ENCODE measurements at regions not wholly inside any gene's neighbourhood (a gene's known extent, or its start where the extent isn't known, plus 50 kb on each side); places are given as distances from the start of the nearest gene placed in this dataset.

DNA sequence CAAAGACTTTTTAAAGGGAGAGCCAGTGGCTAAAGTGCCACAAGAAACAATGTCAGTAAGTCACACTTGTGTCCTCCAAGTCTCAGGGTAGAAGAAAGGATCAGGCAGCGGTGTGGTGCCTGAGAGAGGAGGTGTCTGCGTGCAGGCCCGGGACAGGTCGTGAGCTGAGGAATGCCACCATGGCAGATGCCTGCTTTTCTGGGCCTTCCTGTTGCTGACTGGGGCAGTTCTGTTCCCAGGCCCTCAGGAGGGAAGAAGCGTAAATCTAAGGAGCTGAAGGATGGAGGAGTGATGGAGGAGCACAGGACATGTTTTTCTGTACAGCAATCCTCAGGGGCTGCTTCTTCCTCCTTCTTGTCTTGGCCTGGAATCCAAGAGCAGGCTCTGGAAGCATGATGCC lies 165.8 kb downstream of the ZBTB18 start:
- Histone ChIP-seq H3K9me3 (ENCODE audit: control insufficient read depth in 2 of 3, insufficient read depth in 1 of 3, low read length in 3 of 3) (no peaks in the 10 kb centered on the region), H3K4me3 (ENCODE audit: low read length in 3 of 3) (no peak overlapping the region), H3K36me3 (ENCODE audit: control insufficient read depth in 2 of 3, insufficient read depth in 3 of 3, low read length in 3 of 3) (no peaks in the 10 kb centered on the region), H3K27me3 (ENCODE audit: control insufficient read depth, insufficient read depth, low read length) (no peaks in the 10 kb centered on the region), H3K4me1 (ENCODE audit: control insufficient read depth in 2 of 3, insufficient read depth in 2 of 3, low read depth in 1 of 3, low read length in 3 of 3) (peaks cover 0 to 8% (median 0%) of the 10 kb centered on the region in 3 donors), H3K27ac (ENCODE audit: low read depth in 2 of 2, low read length in 2 of 2) (no peak overlapping the region), H3K9ac (ENCODE audit: low read length in 3 of 3) (no peak overlapping the region)
- intact Hi-C loops (cut with DNase I), result no loop called here
- DNase-seq (no peak), FAIRE-seq (no peak)
- TF ChIP-seq, protein P1, sequence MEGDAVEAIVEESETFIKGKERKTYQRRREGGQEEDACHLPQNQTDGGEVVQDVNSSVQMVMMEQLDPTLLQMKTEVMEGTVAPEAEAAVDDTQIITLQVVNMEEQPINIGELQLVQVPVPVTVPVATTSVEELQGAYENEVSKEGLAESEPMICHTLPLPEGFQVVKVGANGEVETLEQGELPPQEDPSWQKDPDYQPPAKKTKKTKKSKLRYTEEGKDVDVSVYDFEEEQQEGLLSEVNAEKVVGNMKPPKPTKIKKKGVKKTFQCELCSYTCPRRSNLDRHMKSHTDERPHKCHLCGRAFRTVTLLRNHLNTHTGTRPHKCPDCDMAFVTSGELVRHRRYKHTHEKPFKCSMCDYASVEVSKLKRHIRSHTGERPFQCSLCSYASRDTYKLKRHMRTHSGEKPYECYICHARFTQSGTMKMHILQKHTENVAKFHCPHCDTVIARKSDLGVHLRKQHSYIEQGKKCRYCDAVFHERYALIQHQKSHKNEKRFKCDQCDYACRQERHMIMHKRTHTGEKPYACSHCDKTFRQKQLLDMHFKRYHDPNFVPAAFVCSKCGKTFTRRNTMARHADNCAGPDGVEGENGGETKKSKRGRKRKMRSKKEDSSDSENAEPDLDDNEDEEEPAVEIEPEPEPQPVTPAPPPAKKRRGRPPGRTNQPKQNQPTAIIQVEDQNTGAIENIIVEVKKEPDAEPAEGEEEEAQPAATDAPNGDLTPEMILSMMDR (IDR thresholded peaks at IDR 0.05; ENCODE audit: borderline replicate concordance, extremely low read depth, insufficient read depth), result no peak

- Histone ChIP-seq H3K27me3 (ENCODE audit: control insufficient read depth, insufficient read depth, low read length) (no peaks in the 10 kb centered on the region), H3K9me3 (ENCODE audit: control insufficient read depth in 2 of 3, insufficient read depth in 1 of 3, low read length in 3 of 3) (no peaks in the 10 kb centered on the region), H3K36me3 (ENCODE audit: control insufficient read depth in 2 of 3, insufficient read depth in 3 of 3, low read length in 3 of 3) (no peaks in the 10 kb centered on the region), H3K4me1 (ENCODE audit: control insufficient read depth in 2 of 3, insufficient read depth in 2 of 3, low read depth in 1 of 3, low read length in 3 of 3) (peaks cover 0 to 2% (median 0%) of the 10 kb centered on the region in 3 donors), H3K9ac (ENCODE audit: low read length in 3 of 3) (no peak overlapping the region), H3K27ac (ENCODE audit: low read depth in 2 of 2, low read length in 2 of 2) (no peak overlapping the region), H3K4me3 (ENCODE audit: low read length in 3 of 3) (no peak overlapping the region)
- TF ChIP-seq, protein P1 (IDR thresholded peaks at IDR 0.05; ENCODE audit: borderline replicate concordance, extremely low read depth, insufficient read depth), result no peak
- no peak for DNase-seq
- intact Hi-C loops (cut with DNase I), result no loop called here
- no peak for FAIRE-seq
Measured at GRCh38 chr1:244217711-244218110, 166.6 kb downstream of the ZBTB18 start.

DNA sequence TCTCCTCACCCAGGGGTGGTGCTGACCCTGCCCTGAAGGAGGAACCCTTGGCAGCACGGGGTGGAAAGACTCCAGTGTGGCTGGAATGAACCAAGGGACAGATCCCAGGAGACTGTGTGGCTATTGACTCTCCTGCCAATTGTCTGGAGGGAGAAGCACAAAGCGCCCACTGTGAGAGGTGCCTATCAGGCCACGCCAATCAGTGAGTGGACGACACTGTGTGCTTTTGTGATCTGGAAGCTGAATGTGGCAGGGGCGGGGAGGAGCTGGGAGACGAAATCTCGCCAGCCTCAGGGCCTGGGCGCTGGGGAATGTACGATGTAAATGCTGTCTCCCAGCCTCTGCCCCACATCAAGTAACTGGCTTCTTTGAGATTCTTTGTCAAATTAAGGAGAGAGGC lies 167.1 kb downstream of the ZBTB18 start:
- no peak for DNase-seq
- Histone ChIP-seq H3K36me3 (ENCODE audit: control insufficient read depth in 2 of 3, insufficient read depth in 3 of 3, low read length in 3 of 3) (no peaks in the 10 kb centered on the region), H3K27ac (ENCODE audit: low read depth in 2 of 2, low read length in 2 of 2) (no peak overlapping the region), H3K9ac (ENCODE audit: low read length in 3 of 3) (no peak overlapping the region), H3K4me3 (ENCODE audit: low read length in 3 of 3) (no peak overlapping the region), H3K9me3 (ENCODE audit: control insufficient read depth in 2 of 3, insufficient read depth in 1 of 3, low read length in 3 of 3) (no peaks in the 10 kb centered on the region), H3K27me3 (ENCODE audit: control insufficient read depth, insufficient read depth, low read length) (no peaks in the 10 kb centered on the region), H3K4me1 (ENCODE audit: control insufficient read depth in 2 of 3, insufficient read depth in 2 of 3, low read depth in 1 of 3, low read length in 3 of 3) (no peaks in the 10 kb centered on the region)
- TF ChIP-seq, protein P1 (IDR thresholded peaks at IDR 0.05; ENCODE audit: borderline replicate concordance, extremely low read depth, insufficient read depth), result no peak
- intact Hi-C loops (cut with DNase I), result no loop called here
- FAIRE-seq, result no peak

- TF ChIP-seq, protein P1 (IDR thresholded peaks at IDR 0.05; ENCODE audit: borderline replicate concordance, extremely low read depth, insufficient read depth), result no peak
- FAIRE-seq, result no peak
- no peak overlapping the region for H3K9ac ChIP-seq (ENCODE audit: low read length in 3 of 3)
- no peak overlapping the region for H3K4me3 ChIP-seq (ENCODE audit: low read length in 3 of 3)
- H3K9me3 ChIP-seq (ENCODE audit: control insufficient read depth in 2 of 3, insufficient read depth in 1 of 3, low read length in 3 of 3), result no peaks in the 10 kb centered on the region
- no peaks in the 10 kb centered on the region for H3K4me1 ChIP-seq (ENCODE audit: control insufficient read depth in 2 of 3, insufficient read depth in 2 of 3, low read depth in 1 of 3, low read length in 3 of 3)
- no peaks in the 10 kb centered on the region for H3K36me3 ChIP-seq (ENCODE audit: control insufficient read depth in 2 of 3, insufficient read depth in 3 of 3, low read length in 3 of 3)
- intact Hi-C loops (cut with DNase I), result no loop called here
- no peaks in the 10 kb centered on the region for H3K27me3 ChIP-seq (ENCODE audit: control insufficient read depth, insufficient read depth, low read length)
- H3K27ac ChIP-seq (ENCODE audit: low read depth in 2 of 2, low read length in 2 of 2), result no peak overlapping the region
- DNase-seq, result no peak
Measured at GRCh38 chr1:244219149-244219548, 168.1 kb downstream of the ZBTB18 start.

All from kidney (tissue), 13 donors.